WTC11 (cell line): ENCODE measurements at regions not wholly inside any gene's neighbourhood (a gene's known extent, or its start where the extent isn't known, plus 50 kb on each side); places are given as distances from the start of the nearest gene placed in this dataset.

Source experiments
- ATAC-seq: fragments of 200-7000 bp; cut with Tn5 transposase; 2 replicates; pipeline ENCODE4 v1.10.0; 2021; ENCODE audit warnings: mild to moderate bottlenecking, moderate library complexity
- CTCF ChIA-PET: fragments of 300-600 bp; sonication (Branson Sonifier 250); formaldehyde crosslinking; loops from one replicate; lab custom pipeline; 2021; ENCODE audit warnings: antibody characterized with exemption; lab: Charles Lee
- POLR2A ChIA-PET: fragments of 350-600 bp; sonication (Branson Sonifier 250); formaldehyde crosslinking; loops from one replicate; lab custom pipeline; 2021; ENCODE audit warnings: antibody characterized with exemption; lab: Charles Lee
- DNase-seq: peaks from one replicate; pipeline ENCODE4 v3.0.0; 2021; ENCODE audit warnings: low spot score
- H3K27ac Mint-ChIP-seq: 2 replicates; pipeline ENCODE4 v1.8.0; 2021; ENCODE audit warnings: mixed read lengths
- H3K27me3 Mint-ChIP-seq: 2 replicates; pipeline ENCODE4 v1.8.0; 2021; ENCODE audit warnings: low read depth, mild to moderate bottlenecking, moderate library complexity, mixed read lengths
- H3K36me3 Mint-ChIP-seq: 2 replicates; pipeline ENCODE4 v1.8.0; 2021; ENCODE audit warnings: mixed read lengths
- H3K4me1 Mint-ChIP-seq: 2 replicates; pipeline ENCODE4 v1.8.0; 2022; ENCODE audit warnings: mixed read lengths
- H3K4me3 Mint-ChIP-seq: 2 replicates; pipeline ENCODE4 v1.8.0; 2021; ENCODE audit warnings: mild to moderate bottlenecking, moderate library complexity, mixed read lengths
- H3K9me3 Mint-ChIP-seq: 2 replicates; pipeline ENCODE4 v1.8.0; 2021; ENCODE audit warnings: mixed read lengths
- ELF4 ChIP-seq: sonication (generic); formaldehyde crosslinking; IDR thresholded peaks from 2 replicates; pipeline ENCODE4 v1.8.1; 2022; ENCODE audit warnings: low read depth, mild to moderate bottlenecking, moderate library complexity, missing genetic modification reagents
- IRF2 ChIP-seq: sonication (generic); formaldehyde crosslinking; IDR thresholded peaks from 2 replicates; pipeline ENCODE4 v1.8.0; 2022; ENCODE audit warnings: low read depth, missing genetic modification reagents, borderline replicate concordance
- MXD4 ChIP-seq: fragments of 250-450 bp; sonication (Bioruptor Pico); IDR thresholded peaks from 2 replicates; pipeline ENCODE4 v1.8.0; 2021; ENCODE audit warnings: mild to moderate bottlenecking, moderate library complexity, borderline replicate concordance
- NFE2L1 ChIP-seq: sonication (generic); formaldehyde crosslinking; IDR thresholded peaks from 2 replicates; pipeline ENCODE4 v1.8.1; 2023; ENCODE audit warnings: missing genetic modification reagents
- NR3C1 ChIP-seq: sonication (generic); formaldehyde crosslinking; conservative IDR thresholded peaks from 2 replicates; pipeline ENCODE4 v1.8.1; 2023; ENCODE audit warnings: low read depth, mild to moderate bottlenecking, missing genetic modification reagents
- RELA ChIP-seq: sonication (generic); formaldehyde crosslinking; IDR thresholded peaks from 2 replicates; pipeline ENCODE4 v1.8.1; 2022; ENCODE audit warnings: missing genetic modification reagents, mild to moderate bottlenecking, borderline replicate concordance
- RORB ChIP-seq: fragments of 250-450 bp; sonication (Bioruptor Pico); IDR thresholded peaks from 2 replicates; pipeline ENCODE4 v1.9.0; 2021; ENCODE audit warnings: mild to moderate bottlenecking
- ZBTB21 ChIP-seq: sonication (generic); formaldehyde crosslinking; IDR thresholded peaks from 2 replicates; pipeline ENCODE4 v1.8.1; 2023; ENCODE audit warnings: mild to moderate bottlenecking, missing genetic modification reagents, borderline replicate concordance
- ZNF219 ChIP-seq: sonication (generic); formaldehyde crosslinking; IDR thresholded peaks from 2 replicates; pipeline ENCODE4 v1.8.0; 2023; ENCODE audit warnings: missing genetic modification reagents, mild to moderate bottlenecking, borderline replicate concordance
- ZNF263 ChIP-seq: sonication (generic); formaldehyde crosslinking; IDR thresholded peaks from 2 replicates; pipeline ENCODE4 v1.8.1; 2022; ENCODE audit warnings: low read depth, mild to moderate bottlenecking, moderate library complexity, missing genetic modification reagents
- ZNF423 ChIP-seq: fragments of 250-450 bp; sonication (Bioruptor Pico); IDR thresholded peaks from 2 replicates; pipeline ENCODE4 v2.1.2; 2022; ENCODE audit warnings: mild to moderate bottlenecking, moderate library complexity
- TF ChIP-seq, protein P1 (sequence below): sonication (generic); formaldehyde crosslinking; IDR thresholded peaks from 2 replicates; pipeline ENCODE4 v1.8.0; 2022; ENCODE audit warnings: missing genetic modification reagents
- TF ChIP-seq, protein P2 (sequence below): sonication (generic); formaldehyde crosslinking; IDR thresholded peaks from 2 replicates; pipeline ENCODE4 v1.8.1; 2023; ENCODE audit warnings: mild to moderate bottlenecking, missing genetic modification reagents, borderline replicate concordance
- TF ChIP-seq, protein P3 (sequence below): sonication (generic); formaldehyde crosslinking; IDR thresholded peaks from 2 replicates; pipeline ENCODE4 v1.8.1; 2023; ENCODE audit warnings: mild to moderate bottlenecking, missing genetic modification reagents, moderate library complexity
- TF ChIP-seq, protein P4 (sequence below): sonication (generic); formaldehyde crosslinking; IDR thresholded peaks from 2 replicates; pipeline ENCODE4 v1.8.0; 2022; ENCODE audit warnings: mild to moderate bottlenecking, missing genetic modification reagents
- TF ChIP-seq, protein P5 (sequence below): sonication (generic); formaldehyde crosslinking; IDR thresholded peaks from 2 replicates; pipeline ENCODE4 v1.8.1; 2023; ENCODE audit warnings: mild to moderate bottlenecking, moderate library complexity, missing genetic modification reagents
- TF ChIP-seq, protein P6 (sequence below): fragments of 200-600 bp; IDR thresholded peaks from 2 replicates; pipeline ENCODE4 v1.8.0; 2022; ENCODE audit warnings: antibody characterized with exemption

DNA sequence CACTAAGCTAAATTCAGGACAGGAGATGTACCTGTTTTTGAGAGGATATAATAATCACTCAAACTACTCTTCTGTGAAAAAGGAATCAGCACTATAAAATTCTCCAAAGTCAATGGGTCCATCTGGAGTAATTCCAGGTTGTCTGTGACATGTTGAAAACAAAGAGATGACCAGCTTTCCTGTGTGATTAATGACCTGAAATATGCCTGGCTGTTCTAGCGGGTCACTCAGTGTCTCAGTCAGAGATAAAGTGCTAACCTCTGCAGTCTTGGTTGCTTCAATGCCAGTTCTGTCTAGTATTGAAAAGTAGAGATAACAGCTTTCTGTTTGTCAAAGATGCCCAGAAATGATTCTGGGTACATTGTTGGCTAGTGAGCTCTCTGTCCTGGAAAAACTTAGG lies 722.6 kb upstream of the TENM4 start:
- no peaks in the 10 kb centered on the region for H3K9me3 Mint-ChIP-seq
- no peaks in the 10 kb centered on the region; the same call in none of the 2 replicates for H3K27me3 Mint-ChIP-seq
- no peaks in the 10 kb centered on the region for H3K36me3 Mint-ChIP-seq
- DNase-seq (no peak), ATAC-seq (no peak)
- no peak overlapping the region for H3K27ac Mint-ChIP-seq
- ChIA-PET CTCF (no interaction called here), POLR2A (no interaction called here)
- TF ChIP-seq ELF4 (CRISPR knock-in tag), result no peak
- TF ChIP-seq, protein P1, sequence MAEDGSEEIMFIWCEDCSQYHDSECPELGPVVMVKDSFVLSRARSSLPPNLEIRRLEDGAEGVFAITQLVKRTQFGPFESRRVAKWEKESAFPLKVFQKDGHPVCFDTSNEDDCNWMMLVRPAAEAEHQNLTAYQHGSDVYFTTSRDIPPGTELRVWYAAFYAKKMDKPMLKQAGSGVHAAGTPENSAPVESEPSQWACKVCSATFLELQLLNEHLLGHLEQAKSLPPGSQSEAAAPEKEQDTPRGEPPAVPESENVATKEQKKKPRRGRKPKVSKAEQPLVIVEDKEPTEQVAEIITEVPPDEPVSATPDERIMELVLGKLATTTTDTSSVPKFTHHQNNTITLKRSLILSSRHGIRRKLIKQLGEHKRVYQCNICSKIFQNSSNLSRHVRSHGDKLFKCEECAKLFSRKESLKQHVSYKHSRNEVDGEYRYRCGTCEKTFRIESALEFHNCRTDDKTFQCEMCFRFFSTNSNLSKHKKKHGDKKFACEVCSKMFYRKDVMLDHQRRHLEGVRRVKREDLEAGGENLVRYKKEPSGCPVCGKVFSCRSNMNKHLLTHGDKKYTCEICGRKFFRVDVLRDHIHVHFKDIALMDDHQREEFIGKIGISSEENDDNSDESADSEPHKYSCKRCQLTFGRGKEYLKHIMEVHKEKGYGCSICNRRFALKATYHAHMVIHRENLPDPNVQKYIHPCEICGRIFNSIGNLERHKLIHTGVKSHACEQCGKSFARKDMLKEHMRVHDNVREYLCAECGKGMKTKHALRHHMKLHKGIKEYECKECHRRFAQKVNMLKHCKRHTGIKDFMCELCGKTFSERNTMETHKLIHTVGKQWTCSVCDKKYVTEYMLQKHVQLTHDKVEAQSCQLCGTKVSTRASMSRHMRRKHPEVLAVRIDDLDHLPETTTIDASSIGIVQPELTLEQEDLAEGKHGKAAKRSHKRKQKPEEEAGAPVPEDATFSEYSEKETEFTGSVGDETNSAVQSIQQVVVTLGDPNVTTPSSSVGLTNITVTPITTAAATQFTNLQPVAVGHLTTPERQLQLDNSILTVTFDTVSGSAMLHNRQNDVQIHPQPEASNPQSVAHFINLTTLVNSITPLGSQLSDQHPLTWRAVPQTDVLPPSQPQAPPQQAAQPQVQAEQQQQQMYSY, result no peak
- TF ChIP-seq NFE2L1, result no peak
- no peak for TF ChIP-seq RORB (CRISPR knock-in tag)
- TF ChIP-seq, protein P2, sequence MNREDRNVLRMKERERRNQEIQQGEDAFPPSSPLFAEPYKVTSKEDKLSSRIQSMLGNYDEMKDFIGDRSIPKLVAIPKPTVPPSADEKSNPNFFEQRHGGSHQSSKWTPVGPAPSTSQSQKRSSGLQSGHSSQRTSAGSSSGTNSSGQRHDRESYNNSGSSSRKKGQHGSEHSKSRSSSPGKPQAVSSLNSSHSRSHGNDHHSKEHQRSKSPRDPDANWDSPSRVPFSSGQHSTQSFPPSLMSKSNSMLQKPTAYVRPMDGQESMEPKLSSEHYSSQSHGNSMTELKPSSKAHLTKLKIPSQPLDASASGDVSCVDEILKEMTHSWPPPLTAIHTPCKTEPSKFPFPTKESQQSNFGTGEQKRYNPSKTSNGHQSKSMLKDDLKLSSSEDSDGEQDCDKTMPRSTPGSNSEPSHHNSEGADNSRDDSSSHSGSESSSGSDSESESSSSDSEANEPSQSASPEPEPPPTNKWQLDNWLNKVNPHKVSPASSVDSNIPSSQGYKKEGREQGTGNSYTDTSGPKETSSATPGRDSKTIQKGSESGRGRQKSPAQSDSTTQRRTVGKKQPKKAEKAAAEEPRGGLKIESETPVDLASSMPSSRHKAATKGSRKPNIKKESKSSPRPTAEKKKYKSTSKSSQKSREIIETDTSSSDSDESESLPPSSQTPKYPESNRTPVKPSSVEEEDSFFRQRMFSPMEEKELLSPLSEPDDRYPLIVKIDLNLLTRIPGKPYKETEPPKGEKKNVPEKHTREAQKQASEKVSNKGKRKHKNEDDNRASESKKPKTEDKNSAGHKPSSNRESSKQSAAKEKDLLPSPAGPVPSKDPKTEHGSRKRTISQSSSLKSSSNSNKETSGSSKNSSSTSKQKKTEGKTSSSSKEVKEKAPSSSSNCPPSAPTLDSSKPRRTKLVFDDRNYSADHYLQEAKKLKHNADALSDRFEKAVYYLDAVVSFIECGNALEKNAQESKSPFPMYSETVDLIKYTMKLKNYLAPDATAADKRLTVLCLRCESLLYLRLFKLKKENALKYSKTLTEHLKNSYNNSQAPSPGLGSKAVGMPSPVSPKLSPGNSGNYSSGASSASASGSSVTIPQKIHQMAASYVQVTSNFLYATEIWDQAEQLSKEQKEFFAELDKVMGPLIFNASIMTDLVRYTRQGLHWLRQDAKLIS (CRISPR knock-in tag), result no peak
- peaks cover 13% of the 10 kb centered on the region for H3K4me1 Mint-ChIP-seq
- H3K4me3 Mint-ChIP-seq, result no peak overlapping the region

DNA sequence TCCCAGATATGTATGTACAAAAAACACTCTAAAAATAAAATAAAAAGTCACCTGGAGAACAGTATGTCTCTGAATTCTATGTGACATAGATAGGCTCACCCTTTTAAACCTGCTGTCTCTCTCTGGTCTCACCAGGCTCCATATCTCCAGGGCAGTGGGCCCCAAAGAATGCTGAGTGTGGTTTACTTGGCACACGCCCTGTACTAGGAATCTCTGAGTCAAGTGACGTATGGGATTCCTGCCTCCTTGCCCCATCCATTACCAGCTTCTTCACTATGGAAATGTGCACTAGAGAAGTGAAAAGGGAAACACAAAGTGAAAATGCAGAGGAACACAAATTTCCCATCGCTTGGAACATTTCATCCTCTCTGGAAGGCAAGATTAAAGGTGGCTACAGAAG lies 722.2 kb upstream of the TENM4 start:
- CTCF ChIA-PET, result no interaction called here
- no peak overlapping the region for H3K27ac Mint-ChIP-seq
- DNase-seq (no peak), ATAC-seq (no peak)
- H3K9me3 Mint-ChIP-seq, result no peaks in the 10 kb centered on the region
- H3K4me3 Mint-ChIP-seq, result no peak overlapping the region
- H3K27me3 Mint-ChIP-seq, result no peaks in the 10 kb centered on the region; the same call in none of the 2 replicates
- POLR2A ChIA-PET, result no interaction called here
- H3K4me1 Mint-ChIP-seq, result peaks cover 18% of the 10 kb centered on the region
- H3K36me3 Mint-ChIP-seq, result no peaks in the 10 kb centered on the region
- TF ChIP-seq, protein P3, sequence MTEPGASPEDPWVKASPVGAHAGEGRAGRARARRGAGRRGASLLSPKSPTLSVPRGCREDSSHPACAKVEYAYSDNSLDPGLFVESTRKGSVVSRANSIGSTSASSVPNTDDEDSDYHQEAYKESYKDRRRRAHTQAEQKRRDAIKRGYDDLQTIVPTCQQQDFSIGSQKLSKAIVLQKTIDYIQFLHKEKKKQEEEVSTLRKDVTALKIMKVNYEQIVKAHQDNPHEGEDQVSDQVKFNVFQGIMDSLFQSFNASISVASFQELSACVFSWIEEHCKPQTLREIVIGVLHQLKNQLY (CRISPR knock-in tag), result no peak
- TF ChIP-seq NR3C1 (no peak), RELA (CRISPR knock-in tag) (no peak), ZNF219 (CRISPR knock-in tag) (no peak), IRF2 (CRISPR knock-in tag) (no peak), ZBTB21 (no peak), MXD4 (no peak), ZNF263 (CRISPR knock-in tag) (no peak), ZNF423 (CRISPR knock-in tag) (no peak)
- TF ChIP-seq, protein P1, result no peak
- TF ChIP-seq, protein P4, sequence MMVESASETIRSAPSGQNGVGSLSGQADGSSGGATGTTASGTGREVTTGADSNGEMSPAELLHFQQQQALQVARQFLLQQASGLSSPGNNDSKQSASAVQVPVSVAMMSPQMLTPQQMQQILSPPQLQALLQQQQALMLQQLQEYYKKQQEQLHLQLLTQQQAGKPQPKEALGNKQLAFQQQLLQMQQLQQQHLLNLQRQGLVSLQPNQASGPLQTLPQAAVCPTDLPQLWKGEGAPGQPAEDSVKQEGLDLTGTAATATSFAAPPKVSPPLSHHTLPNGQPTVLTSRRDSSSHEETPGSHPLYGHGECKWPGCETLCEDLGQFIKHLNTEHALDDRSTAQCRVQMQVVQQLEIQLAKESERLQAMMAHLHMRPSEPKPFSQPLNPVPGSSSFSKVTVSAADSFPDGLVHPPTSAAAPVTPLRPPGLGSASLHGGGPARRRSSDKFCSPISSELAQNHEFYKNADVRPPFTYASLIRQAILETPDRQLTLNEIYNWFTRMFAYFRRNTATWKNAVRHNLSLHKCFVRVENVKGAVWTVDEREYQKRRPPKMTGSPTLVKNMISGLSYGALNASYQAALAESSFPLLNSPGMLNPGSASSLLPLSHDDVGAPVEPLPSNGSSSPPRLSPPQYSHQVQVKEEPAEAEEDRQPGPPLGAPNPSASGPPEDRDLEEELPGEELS (CRISPR knock-in tag), result no peak
- TF ChIP-seq, protein P5, sequence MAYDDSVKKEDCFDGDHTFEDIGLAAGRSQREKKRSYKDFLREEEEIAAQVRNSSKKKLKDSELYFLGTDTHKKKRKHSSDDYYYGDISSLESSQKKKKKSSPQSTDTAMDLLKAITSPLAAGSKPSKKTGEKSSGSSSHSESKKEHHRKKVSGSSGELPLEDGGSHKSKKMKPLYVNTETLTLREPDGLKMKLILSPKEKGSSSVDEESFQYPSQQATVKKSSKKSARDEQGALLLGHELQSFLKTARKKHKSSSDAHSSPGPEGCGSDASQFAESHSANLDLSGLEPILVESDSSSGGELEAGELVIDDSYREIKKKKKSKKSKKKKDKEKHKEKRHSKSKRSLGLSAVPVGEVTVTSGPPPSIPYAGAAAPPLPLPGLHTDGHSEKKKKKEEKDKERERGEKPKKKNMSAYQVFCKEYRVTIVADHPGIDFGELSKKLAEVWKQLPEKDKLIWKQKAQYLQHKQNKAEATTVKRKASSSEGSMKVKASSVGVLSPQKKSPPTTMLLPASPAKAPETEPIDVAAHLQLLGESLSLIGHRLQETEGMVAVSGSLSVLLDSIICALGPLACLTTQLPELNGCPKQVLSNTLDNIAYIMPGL (CRISPR knock-in tag), result no peak
- TF ChIP-seq, protein P6, sequence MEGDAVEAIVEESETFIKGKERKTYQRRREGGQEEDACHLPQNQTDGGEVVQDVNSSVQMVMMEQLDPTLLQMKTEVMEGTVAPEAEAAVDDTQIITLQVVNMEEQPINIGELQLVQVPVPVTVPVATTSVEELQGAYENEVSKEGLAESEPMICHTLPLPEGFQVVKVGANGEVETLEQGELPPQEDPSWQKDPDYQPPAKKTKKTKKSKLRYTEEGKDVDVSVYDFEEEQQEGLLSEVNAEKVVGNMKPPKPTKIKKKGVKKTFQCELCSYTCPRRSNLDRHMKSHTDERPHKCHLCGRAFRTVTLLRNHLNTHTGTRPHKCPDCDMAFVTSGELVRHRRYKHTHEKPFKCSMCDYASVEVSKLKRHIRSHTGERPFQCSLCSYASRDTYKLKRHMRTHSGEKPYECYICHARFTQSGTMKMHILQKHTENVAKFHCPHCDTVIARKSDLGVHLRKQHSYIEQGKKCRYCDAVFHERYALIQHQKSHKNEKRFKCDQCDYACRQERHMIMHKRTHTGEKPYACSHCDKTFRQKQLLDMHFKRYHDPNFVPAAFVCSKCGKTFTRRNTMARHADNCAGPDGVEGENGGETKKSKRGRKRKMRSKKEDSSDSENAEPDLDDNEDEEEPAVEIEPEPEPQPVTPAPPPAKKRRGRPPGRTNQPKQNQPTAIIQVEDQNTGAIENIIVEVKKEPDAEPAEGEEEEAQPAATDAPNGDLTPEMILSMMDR, result no peak
